WI38 (cell line): ENCODE measurements at regions not wholly inside any gene's neighbourhood (a gene's known extent, or its start where the extent isn't known, plus 50 kb on each side); places are given as distances from the start of the nearest gene placed in this dataset.

Experiments
- H3K4me3 ChIP-seq: 2 replicates; pipeline ENCODE4 v1.5.1; 2011; ENCODE audit warnings: low read depth, mild to moderate bottlenecking, control low read depth, low read length
- CTCF ChIP-seq: IDR thresholded peaks from 2 replicates; pipeline ENCODE4 v1.5.1; 2012; ENCODE audit warnings: low read depth, mild to moderate bottlenecking, control low read depth, low read length

- H3K4me3 ChIP-seq, result no peak overlapping the region
- no peak for TF ChIP-seq CTCF
These were observed 395.3 kb downstream of the LPIN1 start for GRCh38 chr2:12141618-12142258.

DNA sequence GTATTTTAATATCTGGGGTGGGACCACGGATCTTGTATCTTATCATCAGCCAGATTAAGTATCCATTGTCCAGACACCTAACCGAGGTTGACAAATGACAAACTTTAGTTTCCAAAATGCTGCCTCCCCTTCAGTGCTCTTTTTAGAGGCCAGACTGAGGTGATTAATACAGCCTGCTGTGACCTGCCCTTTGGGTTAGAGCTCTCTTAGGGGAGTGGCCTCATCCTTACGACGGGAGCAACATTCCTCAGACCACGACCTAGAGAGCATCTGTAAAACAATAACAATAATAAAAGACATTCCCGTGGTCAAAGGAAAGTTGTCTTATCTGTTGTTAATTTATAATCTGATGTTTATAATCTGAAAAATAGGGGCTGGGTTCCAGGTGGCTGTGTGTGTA, 405.3 kb downstream of the LPIN1 start:
- no peak overlapping the region for H3K4me3 ChIP-seq
- no peak for TF ChIP-seq CTCF

DNA sequence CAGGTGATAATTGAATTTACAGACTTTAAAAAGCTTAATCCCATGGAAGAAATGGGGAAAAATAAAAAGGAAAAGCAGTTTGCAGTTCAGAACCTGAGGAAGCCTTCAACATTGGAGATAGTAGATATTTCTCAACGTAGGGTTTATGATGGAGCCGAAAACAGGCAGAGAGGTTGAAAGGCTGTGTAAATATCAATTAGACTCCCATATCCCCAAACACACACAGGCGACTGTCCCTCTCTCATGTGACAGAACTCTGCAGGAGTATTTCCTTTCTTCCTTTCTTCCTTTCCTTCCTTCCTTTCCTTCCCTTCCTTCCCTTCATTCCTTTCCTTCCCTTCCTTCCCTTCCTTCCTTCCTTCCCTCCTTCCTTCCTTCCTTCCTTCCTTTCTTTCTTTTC, 406.5 kb downstream of the LPIN1 start:
- no peak overlapping the region for H3K4me3 ChIP-seq
- no peak for TF ChIP-seq CTCF

DNA sequence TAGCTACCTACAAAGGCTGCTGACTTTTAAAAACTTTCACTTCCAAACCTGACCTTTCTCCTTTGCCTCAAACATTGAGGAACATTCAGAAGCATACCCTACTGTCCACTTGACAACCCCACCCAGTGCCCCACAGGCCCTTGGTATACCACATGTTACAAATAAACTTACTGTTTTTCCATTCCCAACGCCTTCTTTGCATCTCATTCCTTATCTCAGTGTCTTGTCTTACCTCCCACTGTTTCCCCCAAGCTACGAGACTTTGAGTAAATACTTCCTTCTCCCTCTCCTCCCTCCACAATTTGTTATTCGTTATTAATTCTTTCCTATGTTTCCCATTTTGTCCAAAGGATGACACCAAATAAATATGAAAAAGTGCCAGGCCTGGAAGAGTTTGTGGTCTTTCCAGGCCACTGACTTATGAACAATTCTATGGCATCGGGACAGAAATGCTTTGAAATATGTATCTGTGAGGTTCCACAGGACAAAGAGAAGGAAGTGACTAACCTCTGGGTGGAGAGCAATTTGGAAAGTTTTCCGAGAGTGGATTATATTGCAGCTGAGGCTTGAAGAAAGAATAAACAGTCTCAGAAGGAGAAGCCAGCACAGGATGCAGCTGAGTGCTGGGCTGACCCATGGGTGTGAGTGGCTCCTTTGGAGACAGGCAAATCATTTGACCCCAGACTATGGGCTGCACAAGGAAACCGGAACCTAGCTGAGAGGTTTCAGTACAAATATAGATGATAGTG, 409.0 kb downstream of the LPIN1 start:
- no peak for TF ChIP-seq CTCF
- H3K4me3 ChIP-seq, result no peak overlapping the region

DNA sequence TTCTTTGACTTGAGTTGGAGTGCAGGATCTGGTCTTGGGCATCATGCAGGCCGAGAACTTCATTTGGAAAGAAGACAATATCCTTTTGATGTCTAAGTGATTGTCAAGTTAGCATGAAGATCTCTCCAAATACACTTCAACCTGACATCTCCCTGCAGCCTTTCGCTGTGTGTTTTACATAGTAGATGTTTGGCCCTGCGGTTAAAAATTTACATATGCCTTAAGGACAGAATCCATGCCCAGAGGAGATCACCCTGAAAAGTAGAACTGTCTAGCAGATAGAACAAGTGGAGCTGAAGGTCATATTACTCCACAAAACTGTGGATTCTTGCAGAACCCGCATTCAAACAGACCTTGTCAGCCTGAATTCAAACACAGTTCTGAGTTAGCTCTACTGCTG, 409.9 kb downstream of the LPIN1 start:
- H3K4me3 ChIP-seq, result no peak overlapping the region
- TF ChIP-seq CTCF, result no peak

GRCh38 chr2:12161085-12161484, 414.7 kb downstream of the LPIN1 start:
- no peak overlapping the region for H3K4me3 ChIP-seq
- TF ChIP-seq CTCF, result no peak
